Neural cell (in vitro differentiated cells): ENCODE measurements at regions not wholly inside any gene's neighbourhood (a gene's known extent, or its start where the extent isn't known, plus 50 kb on each side); places are given as distances from the start of the nearest gene placed in this dataset.
"Not testable (repeated sequence)": the region's sequence is repeated elsewhere in the genome, so short reads cannot be mapped to it uniquely, and the experiment has no call there.

ENCODE experiments used
- H2AFZ ChIP-seq: fragments of 200-600, 300-800 bp; sonication (generic), shearing (Covaris generic); 2 replicates; pipeline ENCODE4 v1.6.0; 2014; ENCODE audit warnings: low read depth, mild to moderate bottlenecking, antibody characterized with exemption, low read length, moderate library complexity
- H3F3A ChIP-seq: fragments of 200-600 bp; shearing (Covaris generic); 2 replicates; pipeline ENCODE4 v1.6.1; 2016; ENCODE audit warnings: mild to moderate bottlenecking, moderate library complexity, mixed read lengths, antibody characterized with exemption, low read length; ENCODE audit not compliant: insufficient read depth, poor library complexity, severe bottlenecking
- H3K27ac ChIP-seq: fragments of 200-600, 300-800 bp; sonication (generic), shearing (Covaris generic); 2 replicates; pipeline ENCODE4 v1.5.1; 2014; ENCODE audit warnings: mild to moderate bottlenecking, low read length, moderate library complexity
- H3K27me3 ChIP-seq: fragments of 300-800, 200-600 bp; sonication (generic), shearing (Covaris generic); 2 replicates; pipeline ENCODE4 v1.6.0; 2014; ENCODE audit warnings: mild to moderate bottlenecking, low read depth, low read length, moderate library complexity; ENCODE audit not compliant: insufficient read depth
- H3K36me3 ChIP-seq: fragments of 300-800, 200-600 bp; sonication (generic), shearing (Covaris generic); 2 replicates; pipeline ENCODE4 v1.5.1; 2014; ENCODE audit warnings: mild to moderate bottlenecking, antibody characterized with exemption, low read length, moderate library complexity; ENCODE audit not compliant: insufficient read depth
- H3K4me2 ChIP-seq: fragments of 300-800, 200-600 bp; sonication (generic), shearing (Covaris generic); 2 replicates; pipeline ENCODE4 v1.6.0; 2014; ENCODE audit warnings: mild to moderate bottlenecking, low read length
- H3K4me3 ChIP-seq: fragments of 300-800, 200-600 bp; sonication (generic), shearing (Covaris generic); 2 replicates; pipeline ENCODE4 v1.5.1; 2014; ENCODE audit warnings: mild to moderate bottlenecking, low read length, moderate library complexity
- H3K79me2 ChIP-seq: fragments of 200-600 bp; shearing (Covaris generic); replicated peaks from 2 replicates; pipeline ENCODE4 v1.6.0; 2014; ENCODE audit warnings: mild to moderate bottlenecking, low read length, moderate library complexity; ENCODE audit not compliant: insufficient read depth
- H3K9ac ChIP-seq: fragments of 300-800, 200-600 bp; sonication (generic), shearing (Covaris generic); 2 replicates; pipeline ENCODE4 v1.6.1; 2016; ENCODE audit warnings: mild to moderate bottlenecking, low read length, mixed read lengths
- H3K9me2 ChIP-seq: fragments of 200-600 bp; shearing (Covaris generic); 2 replicates; pipeline ENCODE4 v1.6.1; 2016; ENCODE audit warnings: mild to moderate bottlenecking, low read length, mixed read lengths; ENCODE audit not compliant: insufficient read depth
- H3K9me3 ChIP-seq: fragments of 200-600, 300-800 bp; sonication (generic), shearing (Covaris generic); 2 replicates; pipeline ENCODE4 v1.6.1; 2016; ENCODE audit warnings: mild to moderate bottlenecking, mixed run types, low read length, moderate library complexity, mixed read lengths
- H4K20me1 ChIP-seq: fragments of 200-600 bp; shearing (Covaris generic); 2 replicates; pipeline ENCODE4 v1.6.1; 2016; ENCODE audit warnings: mild to moderate bottlenecking, mixed run types; ENCODE audit not compliant: insufficient read depth
- EP300 ChIP-seq: fragments of 450-650 bp; conservative IDR thresholded peaks from 2 replicates; pipeline ENCODE4 v1.6.1; 2014; ENCODE audit warnings: antibody characterized with exemption, mild to moderate bottlenecking, moderate library complexity; ENCODE audit not compliant: poor library complexity, severe bottlenecking
- EZH2 ChIP-seq: fragments of 200-600, 300-800 bp; shearing (Covaris generic), sonication (generic); IDR thresholded peaks from 2 replicates; pipeline ENCODE4 v1.6.1; 2014; ENCODE audit warnings: antibody characterized with exemption, low read length, borderline replicate concordance, mild to moderate bottlenecking; ENCODE audit not compliant: insufficient read depth, poor library complexity, severe bottlenecking
- MXI1 ChIP-seq: fragments of 450-650 bp; conservative IDR thresholded peaks from 2 replicates; pipeline ENCODE4 v1.6.1; 2014; ENCODE audit warnings: antibody characterized with exemption, mild to moderate bottlenecking; ENCODE audit not compliant: poor library complexity, severe bottlenecking
- POLR2AphosphoS5 ChIP-seq: IDR thresholded peaks from 2 replicates; pipeline ENCODE4 v1.6.1; 2012
- RAD21 ChIP-seq: fragments of 450-650 bp; conservative IDR thresholded peaks from 2 replicates; pipeline ENCODE4 v1.6.1; 2014; ENCODE audit warnings: antibody characterized with exemption, mild to moderate bottlenecking, moderate library complexity
- SMC3 ChIP-seq: fragments of 450-650 bp; conservative IDR thresholded peaks from 2 replicates; pipeline ENCODE4 v1.6.1; 2014; ENCODE audit warnings: antibody characterized with exemption, mild to moderate bottlenecking, moderate library complexity; ENCODE audit not compliant: poor library complexity
- TAF1 ChIP-seq: IDR thresholded peaks from 2 replicates; pipeline ENCODE4 v1.6.1; 2012; ENCODE audit warnings: low read depth
- TF ChIP-seq, protein P1 (sequence below): fragments of 450-650 bp; IDR thresholded peaks from 2 replicates; pipeline ENCODE4 v1.5.1; 2014; ENCODE audit warnings: antibody characterized with exemption, mild to moderate bottlenecking, moderate library complexity; ENCODE audit not compliant: poor library complexity, severe bottlenecking
- TF ChIP-seq, protein P2 (sequence below): IDR thresholded peaks from 2 replicates; pipeline ENCODE4 v1.6.1; 2012; ENCODE audit warnings: borderline replicate concordance

DNA sequence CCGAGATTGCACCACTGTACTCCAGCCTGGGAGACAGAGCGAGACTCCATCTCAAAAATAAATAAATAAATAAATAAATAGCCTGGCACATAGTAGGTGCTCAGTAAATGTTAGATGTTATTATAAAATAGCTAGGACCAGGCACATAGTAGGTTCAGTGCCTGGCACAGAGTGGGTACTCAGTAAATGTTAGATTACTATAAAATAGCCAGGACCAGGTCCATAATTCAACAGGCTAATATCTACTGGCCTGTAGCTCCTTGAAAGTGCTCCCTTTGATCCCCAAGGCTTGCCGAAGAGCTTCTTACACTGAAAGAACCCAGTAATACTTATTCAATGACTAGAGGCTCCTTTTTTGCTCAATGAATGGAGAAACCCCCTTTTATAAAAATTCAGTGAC lies 215.1 kb upstream of the ZNF217 start:
- Histone ChIP-seq H3K36me3 (no peaks in the 10 kb centered on the region), H4K20me1 (no peaks in the 10 kb centered on the region), H3K4me3 (no peak overlapping the region), H3K9ac (no peak overlapping the region), H3K27me3 (no peaks in the 10 kb centered on the region), H3K9me2 (no peaks in the 10 kb centered on the region), H3K79me2 (no peaks in the 10 kb centered on the region), H3K4me2 (no peak overlapping the region), H2AFZ (no peak overlapping the region), H3K9me3 (no peaks in the 10 kb centered on the region), H3F3A (no peaks in the 10 kb centered on the region), H3K27ac (no peak overlapping the region)
- no peak for TF ChIP-seq POLR2AphosphoS5
- no peak for TF ChIP-seq MXI1
- TF ChIP-seq, protein P1, sequence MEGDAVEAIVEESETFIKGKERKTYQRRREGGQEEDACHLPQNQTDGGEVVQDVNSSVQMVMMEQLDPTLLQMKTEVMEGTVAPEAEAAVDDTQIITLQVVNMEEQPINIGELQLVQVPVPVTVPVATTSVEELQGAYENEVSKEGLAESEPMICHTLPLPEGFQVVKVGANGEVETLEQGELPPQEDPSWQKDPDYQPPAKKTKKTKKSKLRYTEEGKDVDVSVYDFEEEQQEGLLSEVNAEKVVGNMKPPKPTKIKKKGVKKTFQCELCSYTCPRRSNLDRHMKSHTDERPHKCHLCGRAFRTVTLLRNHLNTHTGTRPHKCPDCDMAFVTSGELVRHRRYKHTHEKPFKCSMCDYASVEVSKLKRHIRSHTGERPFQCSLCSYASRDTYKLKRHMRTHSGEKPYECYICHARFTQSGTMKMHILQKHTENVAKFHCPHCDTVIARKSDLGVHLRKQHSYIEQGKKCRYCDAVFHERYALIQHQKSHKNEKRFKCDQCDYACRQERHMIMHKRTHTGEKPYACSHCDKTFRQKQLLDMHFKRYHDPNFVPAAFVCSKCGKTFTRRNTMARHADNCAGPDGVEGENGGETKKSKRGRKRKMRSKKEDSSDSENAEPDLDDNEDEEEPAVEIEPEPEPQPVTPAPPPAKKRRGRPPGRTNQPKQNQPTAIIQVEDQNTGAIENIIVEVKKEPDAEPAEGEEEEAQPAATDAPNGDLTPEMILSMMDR, result no peak
- TF ChIP-seq, protein P2, sequence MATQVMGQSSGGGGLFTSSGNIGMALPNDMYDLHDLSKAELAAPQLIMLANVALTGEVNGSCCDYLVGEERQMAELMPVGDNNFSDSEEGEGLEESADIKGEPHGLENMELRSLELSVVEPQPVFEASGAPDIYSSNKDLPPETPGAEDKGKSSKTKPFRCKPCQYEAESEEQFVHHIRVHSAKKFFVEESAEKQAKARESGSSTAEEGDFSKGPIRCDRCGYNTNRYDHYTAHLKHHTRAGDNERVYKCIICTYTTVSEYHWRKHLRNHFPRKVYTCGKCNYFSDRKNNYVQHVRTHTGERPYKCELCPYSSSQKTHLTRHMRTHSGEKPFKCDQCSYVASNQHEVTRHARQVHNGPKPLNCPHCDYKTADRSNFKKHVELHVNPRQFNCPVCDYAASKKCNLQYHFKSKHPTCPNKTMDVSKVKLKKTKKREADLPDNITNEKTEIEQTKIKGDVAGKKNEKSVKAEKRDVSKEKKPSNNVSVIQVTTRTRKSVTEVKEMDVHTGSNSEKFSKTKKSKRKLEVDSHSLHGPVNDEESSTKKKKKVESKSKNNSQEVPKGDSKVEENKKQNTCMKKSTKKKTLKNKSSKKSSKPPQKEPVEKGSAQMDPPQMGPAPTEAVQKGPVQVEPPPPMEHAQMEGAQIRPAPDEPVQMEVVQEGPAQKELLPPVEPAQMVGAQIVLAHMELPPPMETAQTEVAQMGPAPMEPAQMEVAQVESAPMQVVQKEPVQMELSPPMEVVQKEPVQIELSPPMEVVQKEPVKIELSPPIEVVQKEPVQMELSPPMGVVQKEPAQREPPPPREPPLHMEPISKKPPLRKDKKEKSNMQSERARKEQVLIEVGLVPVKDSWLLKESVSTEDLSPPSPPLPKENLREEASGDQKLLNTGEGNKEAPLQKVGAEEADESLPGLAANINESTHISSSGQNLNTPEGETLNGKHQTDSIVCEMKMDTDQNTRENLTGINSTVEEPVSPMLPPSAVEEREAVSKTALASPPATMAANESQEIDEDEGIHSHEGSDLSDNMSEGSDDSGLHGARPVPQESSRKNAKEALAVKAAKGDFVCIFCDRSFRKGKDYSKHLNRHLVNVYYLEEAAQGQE, result no peak
- no peak for TF ChIP-seq EP300
- no peak for TF ChIP-seq EZH2
- TF ChIP-seq TAF1, result no peak
- TF ChIP-seq SMC3, result no peak
- no peak for TF ChIP-seq RAD21

DNA sequence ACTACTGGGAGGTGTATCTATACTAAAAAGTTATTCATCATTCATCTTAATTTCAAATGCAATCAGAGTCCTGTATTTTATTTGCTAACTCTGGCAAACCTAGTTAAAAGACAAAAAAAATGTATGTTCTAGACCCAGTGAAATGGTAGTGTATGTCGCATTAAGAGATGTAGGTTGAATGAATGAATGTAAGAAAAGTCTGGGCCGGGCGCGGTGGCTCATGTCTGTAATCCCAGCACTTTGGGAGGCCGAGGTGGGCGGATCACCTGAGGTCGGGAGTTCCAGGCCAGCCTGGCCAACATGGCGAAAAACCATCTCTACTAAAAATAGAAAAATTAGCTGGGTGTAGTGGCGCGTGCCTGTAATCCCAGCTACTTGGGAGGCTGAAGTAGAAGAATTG lies 214.7 kb upstream of the ZNF217 start:
- H4K20me1 ChIP-seq, H3K36me3 ChIP-seq, H3K27me3 ChIP-seq, H3K4me2 ChIP-seq, H3F3A ChIP-seq, H3K79me2 ChIP-seq, H3K9me3 ChIP-seq, H3K4me3 ChIP-seq, H2AFZ ChIP-seq, H3K9ac ChIP-seq, H3K9me2 ChIP-seq, H3K27ac ChIP-seq: not testable (repeated sequence)

DNA sequence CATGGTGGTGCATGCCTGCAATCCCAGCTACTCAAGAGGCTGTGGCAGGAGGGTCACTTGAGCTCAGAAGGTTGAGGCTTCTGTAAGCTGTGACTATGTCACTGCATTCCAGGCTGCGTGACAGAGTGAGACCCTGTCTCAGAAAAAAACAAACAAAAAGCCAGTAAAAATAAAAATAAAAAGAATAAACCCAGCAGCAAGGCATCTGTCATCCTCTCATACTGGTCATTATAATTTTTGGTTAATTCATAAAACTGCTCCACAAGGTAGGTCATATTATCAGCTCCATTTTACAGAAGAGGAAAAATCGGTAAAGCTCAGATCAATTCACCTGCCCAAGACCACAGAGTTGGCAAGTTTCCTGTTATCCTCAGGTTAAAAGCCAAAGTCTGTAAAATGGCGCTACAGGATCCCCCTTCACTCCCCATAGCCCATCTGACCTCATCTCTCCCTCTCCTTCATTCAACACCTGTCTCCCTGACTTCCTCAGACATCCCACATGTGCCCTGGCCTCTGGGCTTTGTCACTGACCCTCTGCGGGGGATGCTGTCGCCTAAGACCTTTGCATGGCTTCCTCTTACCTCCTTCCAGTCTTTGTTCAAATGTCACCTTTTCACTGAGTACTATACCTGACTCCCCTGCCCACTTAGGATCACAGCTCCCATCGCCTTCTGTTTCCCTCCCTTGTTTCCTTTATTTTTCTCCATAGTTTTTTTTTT lies 213.2 kb upstream of the ZNF217 start:
- Histone ChIP-seq H3F3A (no peaks in the 10 kb centered on the region), H2AFZ (no peak overlapping the region), H3K36me3 (no peaks in the 10 kb centered on the region), H3K79me2 (no peaks in the 10 kb centered on the region), H3K9ac (no peak overlapping the region), H3K4me2 (no peak overlapping the region), H3K4me3 (no peak overlapping the region), H4K20me1 (no peaks in the 10 kb centered on the region), H3K27ac (no peak overlapping the region), H3K9me3 (no peaks in the 10 kb centered on the region), H3K27me3 (no peaks in the 10 kb centered on the region), H3K9me2 (no peaks in the 10 kb centered on the region)
- TF ChIP-seq, protein P1, result no peak
- TF ChIP-seq EP300 (no peak), EZH2 (no peak), SMC3 (no peak), RAD21 (no peak), TAF1 (no peak), POLR2AphosphoS5 (no peak), MXI1 (no peak)
- TF ChIP-seq, protein P2, result no peak
